ENCODE measurements at regions not wholly inside any gene's neighbourhood (a gene's known extent, or its start where the extent isn't known, plus 50 kb on each side); places are given as distances from the start of the nearest gene placed in this dataset.

- H3K36me3 Mint-ChIP-seq (ENCODE audit: low read depth, unreplicated experiment): no peaks in the 10 kb centered on the region
- H3K4me1 Mint-ChIP-seq (ENCODE audit: unreplicated experiment): no peaks in the 10 kb centered on the region
- H3K4me3 Mint-ChIP-seq (ENCODE audit: unreplicated experiment): no peak overlapping the region
- TF ChIP-seq CTCF (IDR thresholded peaks at IDR 0.05; ENCODE audit: unreplicated experiment): no peak
- H3K27ac Mint-ChIP-seq (ENCODE audit: unreplicated experiment): no peak overlapping the region
- H3K9me3 Mint-ChIP-seq (ENCODE audit: unreplicated experiment): no peaks in the 10 kb centered on the region
- DNase-seq (ENCODE audit: low spot score): no peak
- peaks cover 3% of the 10 kb centered on the region for H3K27me3 Mint-ChIP-seq (ENCODE audit: unreplicated experiment)
Observed at GRCh38 chr20:24084281-24084680, 95.7 kb upstream of the GGTLC1 start.

- no peak overlapping the region for H3K27ac Mint-ChIP-seq (ENCODE audit: unreplicated experiment)
- no peaks in the 10 kb centered on the region for H3K9me3 Mint-ChIP-seq (ENCODE audit: unreplicated experiment)
- H3K4me3 Mint-ChIP-seq (ENCODE audit: unreplicated experiment): no peak overlapping the region
Observed at GRCh38 chr20:24081077-24081476, 92.5 kb upstream of the GGTLC1 start.

GRCh38 chr20:24079661-24080412 is 91.3 kb upstream of the GGTLC1 start:
- TF ChIP-seq CTCF (IDR thresholded peaks at IDR 0.05; ENCODE audit: unreplicated experiment): no peak
- Mint-ChIP-seq H3K4me3 (ENCODE audit: unreplicated experiment) (no peak overlapping the region), H3K9me3 (ENCODE audit: unreplicated experiment) (no peaks in the 10 kb centered on the region), H3K36me3 (ENCODE audit: low read depth, unreplicated experiment) (no peaks in the 10 kb centered on the region), H3K4me1 (ENCODE audit: unreplicated experiment) (no peaks in the 10 kb centered on the region), H3K27ac (ENCODE audit: unreplicated experiment) (no peak overlapping the region), H3K27me3 (ENCODE audit: unreplicated experiment) (no peaks in the 10 kb centered on the region)
- no peak for DNase-seq (ENCODE audit: low spot score)

More at GRCh38 chr20:24081077-24081476, 92.5 kb upstream of the GGTLC1 start:
- Mint-ChIP-seq H3K27me3 (ENCODE audit: unreplicated experiment) (no peaks in the 10 kb centered on the region), H3K36me3 (ENCODE audit: low read depth, unreplicated experiment) (no peaks in the 10 kb centered on the region), H3K4me1 (ENCODE audit: unreplicated experiment) (no peaks in the 10 kb centered on the region)
- DNase-seq (ENCODE audit: low spot score): no peak
- no peak for TF ChIP-seq CTCF (IDR thresholded peaks at IDR 0.05; ENCODE audit: unreplicated experiment)

GRCh38 chr20:24077145-24077544 is 88.6 kb upstream of the GGTLC1 start:
- H3K27ac Mint-ChIP-seq (ENCODE audit: unreplicated experiment): no peak overlapping the region
- peaks cover 1% of the 10 kb centered on the region for H3K27me3 Mint-ChIP-seq (ENCODE audit: unreplicated experiment)
- H3K4me1 Mint-ChIP-seq (ENCODE audit: unreplicated experiment): peaks cover 6% of the 10 kb centered on the region
- no peak overlapping the region for H3K4me3 Mint-ChIP-seq (ENCODE audit: unreplicated experiment)
- H3K9me3 Mint-ChIP-seq (ENCODE audit: unreplicated experiment): no peaks in the 10 kb centered on the region
- TF ChIP-seq CTCF (IDR thresholded peaks at IDR 0.05; ENCODE audit: unreplicated experiment): no peak
- no peaks in the 10 kb centered on the region for H3K36me3 Mint-ChIP-seq (ENCODE audit: low read depth, unreplicated experiment)
- DNase-seq (ENCODE audit: low spot score): no peak

- Mint-ChIP-seq H3K4me3 (ENCODE audit: unreplicated experiment) (no peak overlapping the region), H3K36me3 (ENCODE audit: low read depth, unreplicated experiment) (no peaks in the 10 kb centered on the region), H3K9me3 (ENCODE audit: unreplicated experiment) (no peaks in the 10 kb centered on the region), H3K27ac (ENCODE audit: unreplicated experiment) (no peak overlapping the region), H3K4me1 (ENCODE audit: unreplicated experiment) (peaks cover 13% of the 10 kb centered on the region), H3K27me3 (ENCODE audit: unreplicated experiment) (peaks cover 1% of the 10 kb centered on the region)
- no peak for DNase-seq (ENCODE audit: low spot score)
- TF ChIP-seq CTCF (IDR thresholded peaks at IDR 0.05; ENCODE audit: unreplicated experiment): no peak
Observed at GRCh38 chr20:24070679-24071078, 82.1 kb upstream of the GGTLC1 start.
